GM13976 (cell line): ENCODE measurements at regions not wholly inside any gene's neighbourhood (a gene's known extent, or its start where the extent isn't known, plus 50 kb on each side); places are given as distances from the start of the nearest gene placed in this dataset.

Experiments used
- DNase-seq: peaks from one replicate; pipeline ENCODE4 v3.0.0; 2012; ENCODE audit warnings: low spot score
- CTCF ChIP-seq: IDR thresholded peaks from 2 replicates; pipeline ENCODE4 v1.5.1; 2012; ENCODE audit warnings: borderline replicate concordance, mild to moderate bottlenecking; ENCODE audit not compliant: insufficient read depth; ENCODE audit errors: extremely low read depth, missing control alignments, control extremely low read depth
- in situ Hi-C: fragments of 300-500 bp; cut with MboI; formaldehyde crosslinking; loops from one replicate; pipeline ENCODE4 v1.12.0; 2022; ENCODE audit warnings: low sequenced_read_pairs, mixed read lengths, inconsistent platforms; ENCODE audit not compliant: unreplicated experiment

- in situ Hi-C loops = loop anchor here (25.0 kb wide), 1 partner anchor 687 kb away; no protein-coding TSS in a partner anchor
- no peak for DNase-seq
- no peak for TF ChIP-seq CTCF
These were observed 577.8 kb upstream of the NR5A2 start for GRCh38 chr1:199449681-199450080.

DNA sequence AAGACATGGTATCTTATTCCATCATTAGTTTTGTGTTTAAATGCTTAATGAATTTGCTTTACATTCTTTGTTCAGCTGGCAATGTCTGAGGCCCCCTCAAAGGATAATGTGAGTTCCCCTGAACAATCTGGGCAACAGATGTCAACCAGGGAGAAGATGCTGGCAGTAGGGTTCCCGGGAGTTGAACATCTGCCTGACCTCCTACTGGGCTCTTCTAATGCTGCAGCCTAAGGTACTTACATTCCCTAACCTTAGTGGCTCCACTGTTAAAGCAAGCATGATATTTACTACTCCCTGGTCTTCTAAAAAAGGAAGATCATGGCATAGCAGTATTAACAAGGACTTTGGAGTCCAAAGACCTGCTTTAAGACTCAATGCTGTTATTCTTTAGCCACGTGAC, 574.9 kb upstream of the NR5A2 start:
- no peak for TF ChIP-seq CTCF
- in situ Hi-C loops = loop anchor here (25.0 kb wide), 1 partner anchor 690 kb away; no protein-coding TSS in a partner anchor
- DNase-seq = no peak

- in situ Hi-C loops = loop anchor here (25.0 kb wide), 1 partner anchor 691 kb away; no protein-coding TSS in a partner anchor
These were observed 573.8 kb upstream of the NR5A2 start for GRCh38 chr1:199453723-199454122.

GRCh38 chr1:199460933-199461332, 566.6 kb upstream of the NR5A2 start:
- TF ChIP-seq CTCF = no peak
- in situ Hi-C loops = loop anchor here (25.0 kb wide), 1 partner anchor 699 kb away; no protein-coding TSS in a partner anchor
- DNase-seq = no peak

More at GRCh38 chr1:199453723-199454122, 573.8 kb upstream of the NR5A2 start:
- TF ChIP-seq CTCF = no peak
- no peak for DNase-seq

DNA sequence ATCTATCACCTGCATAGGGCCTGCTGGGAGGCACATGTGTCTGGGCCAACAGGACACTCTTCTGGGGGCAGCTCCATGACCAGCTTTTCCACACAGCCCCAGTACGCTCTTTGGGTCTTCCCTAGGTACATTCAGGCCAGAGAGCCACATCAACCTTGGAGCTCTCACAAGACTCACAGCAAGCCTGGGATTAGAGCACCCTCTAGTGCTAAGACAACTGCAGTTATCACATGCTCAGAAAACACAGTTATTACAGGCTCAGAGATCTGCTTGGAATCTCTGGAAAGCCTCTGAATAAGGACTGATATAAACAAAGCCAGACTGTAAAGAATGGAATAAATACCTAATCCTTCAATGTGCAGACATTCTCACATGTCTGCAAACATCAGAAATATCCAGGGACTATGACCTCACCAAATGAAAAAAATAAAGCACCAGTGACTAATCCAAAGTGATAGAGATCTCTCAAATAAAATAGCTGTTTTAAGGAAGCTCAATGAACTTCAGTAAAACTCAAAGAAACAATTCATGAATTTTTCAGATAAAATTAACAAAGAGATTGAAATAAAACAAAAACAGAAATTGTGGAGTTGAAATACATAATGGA, 563.9 kb upstream of the NR5A2 start:
- DNase-seq = peak; percentile 5
- in situ Hi-C loops = loop anchor here (25.0 kb wide), 1 partner anchor 701 kb away; no protein-coding TSS in a partner anchor
- TF ChIP-seq CTCF = no peak

DNA sequence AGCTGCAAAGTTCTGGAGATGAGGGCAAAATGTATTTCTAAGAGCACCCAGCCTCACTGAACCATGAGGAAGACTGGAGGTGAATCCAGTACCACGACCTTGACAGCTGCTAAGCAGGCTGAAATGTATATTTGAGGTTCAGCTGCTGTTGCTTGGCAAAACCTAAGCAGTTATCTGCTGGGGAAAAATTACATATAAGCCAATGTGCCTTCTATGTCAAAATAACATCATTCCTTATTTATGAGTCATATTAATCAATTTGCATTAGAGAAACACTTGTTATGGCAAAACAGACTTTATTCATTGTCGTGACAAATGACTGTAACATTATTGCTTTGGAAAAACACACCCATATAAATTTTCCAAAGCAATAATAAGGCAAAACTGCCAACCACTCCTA, 560.5 kb upstream of the NR5A2 start:
- in situ Hi-C loops = loop anchor here (25.0 kb wide), 1 partner anchor 705 kb away; no protein-coding TSS in a partner anchor
- TF ChIP-seq CTCF = no peak
- no peak for DNase-seq
